ENCODE measurements at regions not wholly inside any gene's neighbourhood (a gene's known extent, or its start where the extent isn't known, plus 50 kb on each side); places are given as distances from the start of the nearest gene placed in this dataset.

DNA sequence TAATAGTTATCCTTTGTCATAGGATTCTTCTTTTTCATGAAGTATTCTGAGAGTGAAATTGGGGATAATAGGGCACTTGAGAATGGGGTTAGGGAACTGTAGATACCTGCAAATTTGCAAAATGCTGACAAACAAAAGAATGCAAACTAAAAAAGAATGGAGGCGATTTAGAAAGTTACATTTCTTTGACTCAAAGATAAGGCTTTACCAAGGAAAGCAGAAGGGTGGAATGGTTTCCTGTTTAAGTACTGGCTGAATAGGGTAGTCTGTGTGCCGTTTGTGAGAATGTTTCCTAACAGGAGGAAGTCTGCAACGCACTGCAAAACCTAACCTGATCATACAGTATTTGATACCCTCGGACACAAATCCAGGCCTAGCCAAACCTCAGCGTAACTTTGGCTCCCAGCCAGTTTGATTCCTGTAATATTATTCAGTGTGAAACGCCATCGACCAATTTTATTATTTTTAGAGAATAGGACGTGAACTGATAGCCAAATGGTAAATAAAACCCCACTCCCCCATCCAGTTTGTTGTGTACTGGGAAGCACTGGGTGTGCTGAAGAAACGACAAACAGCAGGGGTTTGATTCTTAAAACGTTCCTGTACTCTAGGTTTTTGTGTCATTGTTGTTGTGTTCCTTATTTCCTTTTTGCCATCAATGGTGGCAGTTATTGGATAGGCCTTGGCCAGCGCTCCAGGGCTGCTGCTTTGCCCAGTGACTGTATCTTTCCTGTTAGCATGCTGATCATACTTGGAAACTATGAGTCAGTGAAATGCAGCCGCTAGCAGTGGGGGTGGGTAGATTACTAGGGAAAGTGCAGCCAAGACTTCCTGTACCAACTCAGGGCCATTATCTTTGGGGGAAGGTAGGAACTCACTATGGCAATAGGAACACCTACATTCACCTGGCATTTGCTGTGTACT lies 148.0 kb upstream of the TBL1XR1 start (continued):
- TF ChIP-seq, protein P1, sequence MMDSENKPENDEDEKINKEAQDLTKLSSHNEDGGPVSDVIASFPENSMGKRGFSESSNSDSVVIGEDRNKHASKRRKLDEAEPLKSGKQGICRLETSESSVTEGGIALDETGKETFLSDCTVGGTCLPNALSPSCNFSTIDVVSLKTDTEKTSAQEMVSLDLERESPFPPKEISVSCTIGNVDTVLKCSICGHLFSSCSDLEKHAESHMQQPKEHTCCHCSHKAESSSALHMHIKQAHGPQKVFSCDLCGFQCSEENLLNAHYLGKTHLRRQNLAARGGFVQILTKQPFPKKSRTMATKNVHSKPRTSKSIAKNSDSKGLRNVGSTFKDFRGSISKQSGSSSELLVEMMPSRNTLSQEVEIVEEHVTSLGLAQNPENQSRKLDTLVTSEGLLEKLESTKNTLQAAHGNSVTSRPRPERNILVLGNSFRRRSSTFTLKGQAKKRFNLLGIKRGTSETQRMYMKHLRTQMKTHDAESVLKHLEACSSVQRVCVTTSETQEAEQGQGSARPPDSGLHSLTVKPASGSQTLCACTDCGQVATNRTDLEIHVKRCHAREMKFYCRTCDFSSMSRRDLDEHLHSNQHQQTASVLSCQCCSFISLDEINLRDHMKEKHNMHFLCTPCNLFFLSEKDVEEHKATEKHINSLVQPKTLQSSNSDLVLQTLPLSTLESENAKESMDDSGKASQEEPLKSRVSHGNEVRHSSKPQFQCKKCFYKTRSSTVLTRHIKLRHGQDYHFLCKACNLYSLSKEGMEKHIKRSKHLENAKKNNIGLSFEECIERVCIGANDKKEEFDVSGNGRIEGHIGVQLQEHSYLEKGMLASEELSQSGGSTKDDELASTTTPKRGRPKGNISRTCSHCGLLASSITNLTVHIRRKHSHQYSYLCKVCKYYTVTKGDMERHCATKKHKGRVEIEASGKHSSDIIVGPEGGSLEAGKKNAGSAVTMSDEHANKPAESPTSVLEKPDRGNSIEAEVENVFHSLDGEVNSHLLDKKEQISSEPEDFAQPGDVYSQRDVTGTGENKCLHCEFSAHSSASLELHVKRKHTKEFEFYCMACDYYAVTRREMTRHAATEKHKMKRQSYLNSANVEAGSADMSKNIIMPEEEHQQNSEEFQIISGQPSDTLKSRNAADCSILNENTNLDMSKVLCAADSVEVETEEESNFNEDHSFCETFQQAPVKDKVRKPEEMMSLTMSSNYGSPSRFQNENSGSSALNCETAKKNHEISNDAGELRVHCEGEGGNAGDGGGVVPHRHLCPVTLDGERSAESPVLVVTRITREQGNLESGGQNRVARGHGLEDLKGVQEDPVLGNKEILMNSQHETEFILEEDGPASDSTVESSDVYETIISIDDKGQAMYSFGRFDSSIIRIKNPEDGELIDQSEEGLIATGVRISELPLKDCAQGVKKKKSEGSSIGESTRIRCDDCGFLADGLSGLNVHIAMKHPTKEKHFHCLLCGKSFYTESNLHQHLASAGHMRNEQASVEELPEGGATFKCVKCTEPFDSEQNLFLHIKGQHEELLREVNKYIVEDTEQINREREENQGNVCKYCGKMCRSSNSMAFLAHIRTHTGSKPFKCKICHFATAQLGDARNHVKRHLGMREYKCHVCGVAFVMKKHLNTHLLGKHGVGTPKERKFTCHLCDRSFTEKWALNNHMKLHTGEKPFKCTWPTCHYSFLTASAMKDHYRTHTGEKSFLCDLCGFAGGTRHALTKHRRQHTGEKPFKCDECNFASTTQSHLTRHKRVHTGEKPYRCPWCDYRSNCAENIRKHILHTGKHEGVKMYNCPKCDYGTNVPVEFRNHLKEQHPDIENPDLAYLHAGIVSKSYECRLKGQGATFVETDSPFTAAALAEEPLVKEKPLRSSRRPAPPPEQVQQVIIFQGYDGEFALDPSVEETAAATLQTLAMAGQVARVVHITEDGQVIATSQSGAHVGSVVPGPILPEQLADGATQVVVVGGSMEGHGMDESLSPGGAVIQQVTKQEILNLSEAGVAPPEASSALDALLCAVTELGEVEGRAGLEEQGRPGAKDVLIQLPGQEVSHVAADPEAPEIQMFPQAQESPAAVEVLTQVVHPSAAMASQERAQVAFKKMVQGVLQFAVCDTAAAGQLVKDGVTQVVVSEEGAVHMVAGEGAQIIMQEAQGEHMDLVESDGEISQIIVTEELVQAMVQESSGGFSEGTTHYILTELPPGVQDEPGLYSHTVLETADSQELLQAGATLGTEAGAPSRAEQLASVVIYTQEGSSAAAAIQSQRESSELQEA (CRISPR knock-in tag; IDR thresholded peaks at IDR 0.05; ENCODE audit: not compliant biosample characterization): no peak
- TF ChIP-seq ZC3H13 (CRISPR knock-in tag; IDR thresholded peaks at IDR 0.05): no peak
- TF ChIP-seq POLR2G (IDR thresholded peaks at IDR 0.05; ENCODE audit: low read depth, low read length): no peak
- peak; percentile 60; the same call in 1 of the 2 replicates for TF ChIP-seq ZNF317 (CRISPR knock-in tag; IDR thresholded peaks at IDR 0.05)
- no peak for TF ChIP-seq ZBTB20 (CRISPR knock-in tag; IDR thresholded peaks at IDR 0.05; ENCODE audit: borderline replicate concordance, low read depth)
- TF ChIP-seq, protein P2, sequence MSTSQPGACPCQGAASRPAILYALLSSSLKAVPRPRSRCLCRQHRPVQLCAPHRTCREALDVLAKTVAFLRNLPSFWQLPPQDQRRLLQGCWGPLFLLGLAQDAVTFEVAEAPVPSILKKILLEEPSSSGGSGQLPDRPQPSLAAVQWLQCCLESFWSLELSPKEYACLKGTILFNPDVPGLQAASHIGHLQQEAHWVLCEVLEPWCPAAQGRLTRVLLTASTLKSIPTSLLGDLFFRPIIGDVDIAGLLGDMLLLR (CRISPR knock-in tag; IDR thresholded peaks at IDR 0.05): no peak
- TF ChIP-seq, protein P3, sequence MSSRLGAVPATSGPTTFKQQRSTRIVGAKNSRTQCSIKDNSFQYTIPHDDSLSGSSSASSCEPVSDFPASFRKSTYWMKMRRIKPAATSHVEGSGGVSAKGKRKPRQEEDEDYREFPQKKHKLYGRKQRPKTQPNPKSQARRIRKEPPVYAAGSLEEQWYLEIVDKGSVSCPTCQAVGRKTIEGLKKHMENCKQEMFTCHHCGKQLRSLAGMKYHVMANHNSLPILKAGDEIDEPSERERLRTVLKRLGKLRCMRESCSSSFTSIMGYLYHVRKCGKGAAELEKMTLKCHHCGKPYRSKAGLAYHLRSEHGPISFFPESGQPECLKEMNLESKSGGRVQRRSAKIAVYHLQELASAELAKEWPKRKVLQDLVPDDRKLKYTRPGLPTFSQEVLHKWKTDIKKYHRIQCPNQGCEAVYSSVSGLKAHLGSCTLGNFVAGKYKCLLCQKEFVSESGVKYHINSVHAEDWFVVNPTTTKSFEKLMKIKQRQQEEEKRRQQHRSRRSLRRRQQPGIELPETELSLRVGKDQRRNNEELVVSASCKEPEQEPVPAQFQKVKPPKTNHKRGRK (CRISPR knock-in tag; IDR thresholded peaks at IDR 0.05): no peak
- TF ChIP-seq ZNF496 (CRISPR knock-in tag; IDR thresholded peaks at IDR 0.05; ENCODE audit: insufficient replicate concordance): no peak
- no peak for TF ChIP-seq NR1H2 (CRISPR knock-in tag; IDR thresholded peaks at IDR 0.05; ENCODE audit: borderline replicate concordance, low read depth)
- no peak for TF ChIP-seq NFRKB (IDR thresholded peaks at IDR 0.05)
- TF ChIP-seq, protein P4, sequence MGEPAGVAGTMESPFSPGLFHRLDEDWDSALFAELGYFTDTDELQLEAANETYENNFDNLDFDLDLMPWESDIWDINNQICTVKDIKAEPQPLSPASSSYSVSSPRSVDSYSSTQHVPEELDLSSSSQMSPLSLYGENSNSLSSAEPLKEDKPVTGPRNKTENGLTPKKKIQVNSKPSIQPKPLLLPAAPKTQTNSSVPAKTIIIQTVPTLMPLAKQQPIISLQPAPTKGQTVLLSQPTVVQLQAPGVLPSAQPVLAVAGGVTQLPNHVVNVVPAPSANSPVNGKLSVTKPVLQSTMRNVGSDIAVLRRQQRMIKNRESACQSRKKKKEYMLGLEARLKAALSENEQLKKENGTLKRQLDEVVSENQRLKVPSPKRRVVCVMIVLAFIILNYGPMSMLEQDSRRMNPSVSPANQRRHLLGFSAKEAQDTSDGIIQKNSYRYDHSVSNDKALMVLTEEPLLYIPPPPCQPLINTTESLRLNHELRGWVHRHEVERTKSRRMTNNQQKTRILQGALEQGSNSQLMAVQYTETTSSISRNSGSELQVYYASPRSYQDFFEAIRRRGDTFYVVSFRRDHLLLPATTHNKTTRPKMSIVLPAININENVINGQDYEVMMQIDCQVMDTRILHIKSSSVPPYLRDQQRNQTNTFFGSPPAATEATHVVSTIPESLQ (CRISPR knock-in tag; conservative IDR thresholded peaks at IDR 0.05): no peak
- TF ChIP-seq MED13 (CRISPR knock-in tag; IDR thresholded peaks at IDR 0.05): no peak
- TF ChIP-seq ZMAT3 (CRISPR knock-in tag; conservative IDR thresholded peaks at IDR 0.05): no peak
- TF ChIP-seq, protein P5, sequence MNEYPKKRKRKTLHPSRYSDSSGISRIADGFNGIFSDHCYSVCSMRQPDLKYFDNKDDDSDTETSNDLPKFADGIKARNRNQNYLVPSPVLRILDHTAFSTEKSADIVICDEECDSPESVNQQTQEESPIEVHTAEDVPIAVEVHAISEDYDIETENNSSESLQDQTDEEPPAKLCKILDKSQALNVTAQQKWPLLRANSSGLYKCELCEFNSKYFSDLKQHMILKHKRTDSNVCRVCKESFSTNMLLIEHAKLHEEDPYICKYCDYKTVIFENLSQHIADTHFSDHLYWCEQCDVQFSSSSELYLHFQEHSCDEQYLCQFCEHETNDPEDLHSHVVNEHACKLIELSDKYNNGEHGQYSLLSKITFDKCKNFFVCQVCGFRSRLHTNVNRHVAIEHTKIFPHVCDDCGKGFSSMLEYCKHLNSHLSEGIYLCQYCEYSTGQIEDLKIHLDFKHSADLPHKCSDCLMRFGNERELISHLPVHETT (CRISPR knock-in tag; conservative IDR thresholded peaks at IDR 0.05): no peak
